ENCODE measurements at regions not wholly inside any gene's neighbourhood (a gene's known extent, or its start where the extent isn't known, plus 50 kb on each side); places are given as distances from the start of the nearest gene placed in this dataset.

GRCh38 chr1:4330805-4331766 lies 323.3 kb upstream of the AJAP1 start:
- no peak for DNase-seq

- no peak for DNase-seq
Measured at GRCh38 chr1:4331767-4332163, 322.6 kb upstream of the AJAP1 start.

- DNase-seq, result no peak
Measured at GRCh38 chr1:4336507-4336906, 317.9 kb upstream of the AJAP1 start.

GRCh38 chr1:4341421-4341820 lies 313.0 kb upstream of the AJAP1 start:
- no peak for DNase-seq

GRCh38 chr1:4344065-4344732 lies 310.2 kb upstream of the AJAP1 start:
- DNase-seq, result no peak

GRCh38 chr1:4345094-4345493 lies 309.3 kb upstream of the AJAP1 start:
- no peak for DNase-seq

GRCh38 chr1:4346131-4346530 lies 308.3 kb upstream of the AJAP1 start:
- DNase-seq, result no peak

- no peak for DNase-seq
Measured at GRCh38 chr1:4351453-4351852, 303.0 kb upstream of the AJAP1 start.

GRCh38 chr1:4353090-4353856 lies 301.1 kb upstream of the AJAP1 start:
- no peak for DNase-seq

GRCh38 chr1:4355839-4356238 lies 298.6 kb upstream of the AJAP1 start:
- no peak for DNase-seq

GRCh38 chr1:4362314-4363044 lies 291.9 kb upstream of the AJAP1 start:
- DNase-seq, result no peak

- no peak for DNase-seq
Measured at GRCh38 chr1:4366091-4366490, 288.3 kb upstream of the AJAP1 start.

- DNase-seq, result no peak
Measured at GRCh38 chr1:4367230-4367777, 287.1 kb upstream of the AJAP1 start.

- DNase-seq, result no peak
Measured at GRCh38 chr1:4369335-4369734, 285.1 kb upstream of the AJAP1 start.

- DNase-seq, result no peak
Measured at GRCh38 chr1:4371849-4372248, 282.6 kb upstream of the AJAP1 start.

- DNase-seq, result no peak
Measured at GRCh38 chr1:4375812-4376211, 278.6 kb upstream of the AJAP1 start.

GRCh38 chr1:4379451-4380175 lies 274.8 kb upstream of the AJAP1 start:
- no peak for DNase-seq

- DNase-seq, result no peak
Measured at GRCh38 chr1:4380564-4381168, 273.7 kb upstream of the AJAP1 start.

GRCh38 chr1:4393191-4393590 lies 261.2 kb upstream of the AJAP1 start:
- DNase-seq, result no peak

- DNase-seq, result no peak
Measured at GRCh38 chr1:4394366-4394765, 260.0 kb upstream of the AJAP1 start.

- DNase-seq, result no peak
Measured at GRCh38 chr1:4395158-4395557, 259.3 kb upstream of the AJAP1 start.
